ENCODE measurements at regions not wholly inside any gene's neighbourhood (a gene's known extent, or its start where the extent isn't known, plus 50 kb on each side); places are given as distances from the start of the nearest gene placed in this dataset.

DNA sequence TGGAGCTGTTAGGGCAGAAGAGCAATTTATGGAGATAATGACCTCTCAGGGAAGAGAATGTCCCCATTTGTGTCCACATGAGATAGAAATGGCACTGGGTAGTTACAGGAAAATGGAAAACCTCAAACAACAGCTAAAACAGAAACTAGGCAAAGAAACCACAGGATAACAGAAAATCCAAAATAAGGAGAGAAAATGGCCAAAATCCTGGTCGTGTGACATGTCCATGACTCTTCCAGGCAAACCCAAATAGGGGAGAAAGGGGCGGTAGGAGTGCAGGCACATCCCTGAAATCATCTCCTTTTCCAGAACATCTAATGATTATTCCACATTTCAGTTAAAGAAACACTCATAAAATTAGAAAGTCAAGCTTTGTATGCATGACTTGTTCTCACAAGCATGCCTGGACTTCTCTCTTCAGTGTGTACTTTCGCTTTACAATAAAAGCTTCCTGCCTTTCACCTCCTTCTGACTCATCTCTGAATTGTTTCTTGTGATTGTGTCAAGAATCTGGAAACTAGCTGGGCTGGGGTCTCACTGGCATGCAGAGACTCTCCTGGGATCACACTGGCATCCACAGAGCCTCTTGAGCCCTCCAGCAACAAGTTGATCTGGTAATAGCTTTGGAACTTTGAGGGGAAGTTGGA lies 171.4 kb upstream of the ZP4 start:
- TF ChIP-seq, protein P1, sequence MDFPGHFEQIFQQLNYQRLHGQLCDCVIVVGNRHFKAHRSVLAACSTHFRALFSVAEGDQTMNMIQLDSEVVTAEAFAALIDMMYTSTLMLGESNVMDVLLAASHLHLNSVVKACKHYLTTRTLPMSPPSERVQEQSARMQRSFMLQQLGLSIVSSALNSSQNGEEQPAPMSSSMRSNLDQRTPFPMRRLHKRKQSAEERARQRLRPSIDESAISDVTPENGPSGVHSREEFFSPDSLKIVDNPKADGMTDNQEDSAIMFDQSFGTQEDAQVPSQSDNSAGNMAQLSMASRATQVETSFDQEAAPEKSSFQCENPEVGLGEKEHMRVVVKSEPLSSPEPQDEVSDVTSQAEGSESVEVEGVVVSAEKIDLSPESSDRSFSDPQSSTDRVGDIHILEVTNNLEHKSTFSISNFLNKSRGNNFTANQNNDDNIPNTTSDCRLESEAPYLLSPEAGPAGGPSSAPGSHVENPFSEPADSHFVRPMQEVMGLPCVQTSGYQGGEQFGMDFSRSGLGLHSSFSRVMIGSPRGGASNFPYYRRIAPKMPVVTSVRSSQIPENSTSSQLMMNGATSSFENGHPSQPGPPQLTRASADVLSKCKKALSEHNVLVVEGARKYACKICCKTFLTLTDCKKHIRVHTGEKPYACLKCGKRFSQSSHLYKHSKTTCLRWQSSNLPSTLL (IDR thresholded peaks at IDR 0.05) = no peak
- TF ChIP-seq, protein P2, sequence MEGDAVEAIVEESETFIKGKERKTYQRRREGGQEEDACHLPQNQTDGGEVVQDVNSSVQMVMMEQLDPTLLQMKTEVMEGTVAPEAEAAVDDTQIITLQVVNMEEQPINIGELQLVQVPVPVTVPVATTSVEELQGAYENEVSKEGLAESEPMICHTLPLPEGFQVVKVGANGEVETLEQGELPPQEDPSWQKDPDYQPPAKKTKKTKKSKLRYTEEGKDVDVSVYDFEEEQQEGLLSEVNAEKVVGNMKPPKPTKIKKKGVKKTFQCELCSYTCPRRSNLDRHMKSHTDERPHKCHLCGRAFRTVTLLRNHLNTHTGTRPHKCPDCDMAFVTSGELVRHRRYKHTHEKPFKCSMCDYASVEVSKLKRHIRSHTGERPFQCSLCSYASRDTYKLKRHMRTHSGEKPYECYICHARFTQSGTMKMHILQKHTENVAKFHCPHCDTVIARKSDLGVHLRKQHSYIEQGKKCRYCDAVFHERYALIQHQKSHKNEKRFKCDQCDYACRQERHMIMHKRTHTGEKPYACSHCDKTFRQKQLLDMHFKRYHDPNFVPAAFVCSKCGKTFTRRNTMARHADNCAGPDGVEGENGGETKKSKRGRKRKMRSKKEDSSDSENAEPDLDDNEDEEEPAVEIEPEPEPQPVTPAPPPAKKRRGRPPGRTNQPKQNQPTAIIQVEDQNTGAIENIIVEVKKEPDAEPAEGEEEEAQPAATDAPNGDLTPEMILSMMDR (IDR thresholded peaks at IDR 0.05 in 2 of 3, conservative IDR thresholded peaks at IDR 0.05 in 1 of 3; ENCODE audit: insufficient read depth in 2 of 3, low read depth in 1 of 3, low read length in 3 of 3) = no peak
- TF ChIP-seq, protein P3, sequence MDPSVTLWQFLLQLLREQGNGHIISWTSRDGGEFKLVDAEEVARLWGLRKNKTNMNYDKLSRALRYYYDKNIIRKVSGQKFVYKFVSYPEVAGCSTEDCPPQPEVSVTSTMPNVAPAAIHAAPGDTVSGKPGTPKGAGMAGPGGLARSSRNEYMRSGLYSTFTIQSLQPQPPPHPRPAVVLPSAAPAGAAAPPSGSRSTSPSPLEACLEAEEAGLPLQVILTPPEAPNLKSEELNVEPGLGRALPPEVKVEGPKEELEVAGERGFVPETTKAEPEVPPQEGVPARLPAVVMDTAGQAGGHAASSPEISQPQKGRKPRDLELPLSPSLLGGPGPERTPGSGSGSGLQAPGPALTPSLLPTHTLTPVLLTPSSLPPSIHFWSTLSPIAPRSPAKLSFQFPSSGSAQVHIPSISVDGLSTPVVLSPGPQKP (CRISPR knock-in tag; IDR thresholded peaks at IDR 0.05) = no peak
- TF ChIP-seq ZSCAN29 (IDR thresholded peaks at IDR 0.05) (no peak), ZNF263 (CRISPR knock-in tag; IDR thresholded peaks at IDR 0.05; ENCODE audit: borderline replicate concordance) (no peak), POLR2AphosphoS5 (IDR thresholded peaks at IDR 0.05; ENCODE audit: control insufficient read depth, insufficient read depth, low read depth, low read length) (no peak)
- TF ChIP-seq, protein P4, sequence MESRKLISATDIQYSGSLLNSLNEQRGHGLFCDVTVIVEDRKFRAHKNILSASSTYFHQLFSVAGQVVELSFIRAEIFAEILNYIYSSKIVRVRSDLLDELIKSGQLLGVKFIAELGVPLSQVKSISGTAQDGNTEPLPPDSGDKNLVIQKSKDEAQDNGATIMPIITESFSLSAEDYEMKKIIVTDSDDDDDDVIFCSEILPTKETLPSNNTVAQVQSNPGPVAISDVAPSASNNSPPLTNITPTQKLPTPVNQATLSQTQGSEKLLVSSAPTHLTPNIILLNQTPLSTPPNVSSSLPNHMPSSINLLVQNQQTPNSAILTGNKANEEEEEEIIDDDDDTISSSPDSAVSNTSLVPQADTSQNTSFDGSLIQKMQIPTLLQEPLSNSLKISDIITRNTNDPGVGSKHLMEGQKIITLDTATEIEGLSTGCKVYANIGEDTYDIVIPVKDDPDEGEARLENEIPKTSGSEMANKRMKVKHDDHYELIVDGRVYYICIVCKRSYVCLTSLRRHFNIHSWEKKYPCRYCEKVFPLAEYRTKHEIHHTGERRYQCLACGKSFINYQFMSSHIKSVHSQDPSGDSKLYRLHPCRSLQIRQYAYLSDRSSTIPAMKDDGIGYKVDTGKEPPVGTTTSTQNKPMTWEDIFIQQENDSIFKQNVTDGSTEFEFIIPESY (CRISPR knock-in tag; IDR thresholded peaks at IDR 0.05) = no peak

Data from K562 (cell line).